Endometrial microvascular endothelial cells (primary cell): ENCODE measurements at regions not wholly inside any gene's neighbourhood (a gene's known extent, or its start where the extent isn't known, plus 50 kb on each side); places are given as distances from the start of the nearest gene placed in this dataset.
"Not testable (repeated sequence)": the region's sequence is repeated elsewhere in the genome, so short reads cannot be mapped to it uniquely, and the experiment has no call there.

Source experiments
- in situ Hi-C: cut with HindIII; loops from 2 replicates; pipeline ENCODE4 v1.10.0; 2017; ENCODE audit warnings: low sequenced_read_pairs, low pct_unique_long_range_greater_than_20kb; ENCODE audit errors: inconsistent ontology term

DNA sequence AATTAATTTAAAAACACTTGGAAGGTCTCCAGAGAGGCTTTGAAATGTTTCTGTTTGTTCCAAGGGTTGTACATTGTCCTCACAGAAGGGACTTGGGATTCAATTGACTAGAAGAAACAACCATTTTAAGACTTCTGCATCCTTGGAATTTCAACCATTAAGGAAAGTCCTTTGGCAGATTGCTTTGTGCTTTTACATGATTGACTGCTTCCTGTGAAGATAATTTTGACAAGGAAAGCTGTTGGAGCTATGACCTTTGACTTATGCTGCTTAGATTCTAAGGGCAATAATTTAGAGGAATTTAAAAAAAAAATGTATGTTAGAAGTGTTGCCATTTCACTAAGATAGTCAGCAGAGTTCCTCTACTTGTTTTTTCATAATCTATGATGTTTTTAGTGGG, 483.9 kb upstream of the TBL1XR1 start:
- in situ Hi-C loops, result no loop called here

DNA sequence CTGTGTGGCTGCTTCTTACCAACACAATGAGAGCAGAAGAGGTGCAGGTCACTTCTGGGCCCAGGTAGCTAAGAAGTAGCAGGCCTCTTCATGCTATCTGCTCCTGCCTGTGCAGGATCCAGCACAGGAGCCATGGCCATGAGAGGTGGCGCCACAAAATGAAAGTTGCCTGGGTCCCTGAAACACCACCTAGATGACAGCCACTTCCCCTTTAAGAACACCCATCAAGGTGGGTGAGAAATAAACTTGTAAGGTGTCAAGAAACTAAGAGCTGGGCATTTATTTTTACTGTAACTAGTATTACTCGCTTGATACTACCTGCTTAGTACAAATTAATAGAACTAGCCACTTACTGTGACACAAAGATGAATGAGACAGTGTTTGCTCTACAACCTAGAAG, 484.6 kb upstream of the TBL1XR1 start:
- in situ Hi-C loops, result no loop called here

DNA sequence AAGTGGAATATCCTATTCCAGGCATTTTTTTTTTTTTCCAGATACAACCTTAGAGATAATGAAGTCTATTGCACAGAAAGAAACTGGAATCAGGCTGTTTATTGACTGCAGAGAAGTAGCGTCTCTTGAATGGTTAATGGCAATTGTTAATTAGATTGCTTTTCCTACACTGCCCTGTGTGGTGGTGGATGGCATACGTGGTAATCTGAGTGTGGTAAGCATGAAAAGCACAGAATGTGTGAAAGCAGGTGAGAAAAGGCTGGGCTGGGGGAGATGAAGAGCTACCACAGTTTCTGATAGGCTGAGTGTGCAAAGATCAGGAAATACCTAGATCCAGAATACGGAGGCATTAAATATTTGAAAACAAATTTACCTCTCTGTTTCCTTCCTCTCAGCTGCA, 486.3 kb upstream of the TBL1XR1 start:
- in situ Hi-C loops, result no loop called here

- in situ Hi-C loops, result no loop called here
Observed at GRCh38 chr3:177686671-177687070, 489.4 kb upstream of the TBL1XR1 start.

GRCh38 chr3:177687291-177687690, 490.0 kb upstream of the TBL1XR1 start:
- in situ Hi-C loops, result no loop called here

- in situ Hi-C loops, result no loop called here
Observed at GRCh38 chr3:177688152-177688551, 490.9 kb upstream of the TBL1XR1 start.

DNA sequence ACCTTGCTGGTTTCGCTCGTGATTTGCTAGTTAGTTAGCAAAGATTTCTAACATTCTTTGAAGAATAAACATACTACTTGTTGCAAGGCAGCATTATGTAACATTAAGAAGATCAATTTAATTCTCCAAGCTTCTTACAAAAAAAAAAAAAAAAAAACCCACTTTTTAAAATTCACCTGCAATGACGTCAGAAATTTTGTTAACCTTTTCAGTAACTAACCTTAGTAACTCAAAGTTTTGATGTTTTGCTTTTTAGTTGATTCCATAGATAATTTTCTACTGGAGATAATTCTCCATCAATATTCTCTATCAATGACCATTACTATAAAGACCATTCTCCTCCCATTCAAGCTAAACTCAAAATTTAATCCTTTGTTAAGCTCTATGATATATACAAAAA, 491.8 kb upstream of the TBL1XR1 start:
- in situ Hi-C loops, result no loop called here

DNA sequence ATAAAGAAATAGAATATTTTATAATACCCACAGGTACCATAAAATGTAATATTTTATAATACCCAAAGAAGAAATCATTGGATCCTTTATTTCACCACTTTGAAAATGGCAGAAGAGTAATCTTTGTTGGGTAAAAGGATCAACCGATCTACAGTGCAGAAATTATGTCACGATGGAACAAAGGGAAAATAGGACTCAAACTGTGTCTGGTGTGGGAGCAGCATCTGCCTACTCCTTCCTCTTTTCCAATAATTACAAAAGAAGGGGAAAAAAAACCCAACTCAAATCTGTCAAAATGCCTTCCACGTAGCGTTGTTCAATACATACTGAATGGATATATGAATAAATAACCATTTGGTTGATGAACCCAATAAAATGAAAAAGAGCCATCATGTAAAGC, 492.6 kb upstream of the TBL1XR1 start:
- in situ Hi-C loops, result no loop called here

DNA sequence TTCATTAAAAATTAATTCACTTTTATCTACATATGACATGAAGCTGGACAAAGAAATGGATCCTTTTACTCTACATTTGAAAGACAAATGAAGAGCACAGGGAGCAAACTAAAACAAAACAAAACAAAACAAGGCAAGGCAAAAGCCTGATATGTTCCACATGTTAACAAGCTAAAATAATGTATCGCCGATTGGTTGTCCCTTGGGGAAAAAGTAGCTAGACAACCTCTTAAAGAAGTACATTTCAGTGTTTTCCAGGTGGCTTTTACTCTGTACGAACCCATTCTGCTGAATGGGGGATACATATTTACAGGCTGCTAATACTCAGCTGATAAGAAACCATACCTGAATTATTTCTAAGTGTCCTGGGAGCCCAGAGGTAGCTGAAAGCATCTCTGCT, 493.0 kb upstream of the TBL1XR1 start:
- in situ Hi-C loops, result no loop called here

DNA sequence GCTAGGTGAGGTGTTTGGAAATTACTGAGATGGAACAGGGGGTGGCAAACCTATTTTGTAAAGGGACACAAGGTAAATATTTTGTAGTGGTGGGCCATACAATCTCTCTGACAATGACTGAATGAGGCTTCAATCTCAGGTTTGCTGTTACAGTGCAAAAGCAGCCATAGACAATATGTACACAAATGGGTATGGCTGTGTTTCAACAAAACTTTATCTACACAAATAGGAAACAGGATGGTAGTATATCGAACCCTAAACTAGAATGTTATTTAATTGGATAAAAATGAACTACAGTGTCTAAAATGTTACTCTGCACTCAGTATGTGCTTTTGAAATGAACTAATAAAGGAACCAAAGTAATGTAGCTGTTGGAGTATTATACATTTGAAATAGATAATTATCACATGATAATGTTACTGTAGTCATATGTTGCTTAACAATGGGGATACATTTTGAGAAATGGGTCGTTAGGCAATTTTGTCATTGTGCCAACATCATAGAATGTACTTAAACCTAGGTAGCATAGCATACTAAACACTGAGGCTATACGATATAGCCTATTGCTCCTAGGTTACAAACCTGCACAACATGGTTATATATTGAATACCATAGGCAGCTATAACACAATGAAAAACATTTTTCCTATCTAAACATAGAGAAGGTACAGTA, 495.2 kb upstream of the TBL1XR1 start:
- in situ Hi-C loops, result no loop called here

- in situ Hi-C loops, result no loop called here
Observed at GRCh38 chr3:177693616-177694264, 496.5 kb upstream of the TBL1XR1 start.

GRCh38 chr3:177694316-177694715, 497.0 kb upstream of the TBL1XR1 start:
- in situ Hi-C loops, result no loop called here

DNA sequence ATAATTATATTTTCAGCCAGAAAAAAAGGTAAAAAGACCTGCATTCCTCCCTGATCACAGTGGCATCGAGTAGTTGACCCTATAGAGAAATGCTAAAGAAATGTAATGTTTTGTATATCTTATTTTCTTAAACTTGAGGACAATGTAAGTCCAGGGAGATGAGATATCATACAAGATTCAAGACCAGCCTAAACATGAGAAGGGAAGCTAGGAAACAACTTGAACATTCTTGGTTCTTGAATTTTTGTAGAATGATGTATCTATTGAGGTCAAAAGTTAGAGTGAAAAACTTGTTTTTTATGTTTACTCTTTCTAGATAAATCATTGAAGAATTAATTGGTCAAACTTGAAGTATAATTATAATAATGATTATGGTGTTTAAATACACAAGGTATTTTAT, 497.7 kb upstream of the TBL1XR1 start:
- in situ Hi-C loops, result no loop called here

DNA sequence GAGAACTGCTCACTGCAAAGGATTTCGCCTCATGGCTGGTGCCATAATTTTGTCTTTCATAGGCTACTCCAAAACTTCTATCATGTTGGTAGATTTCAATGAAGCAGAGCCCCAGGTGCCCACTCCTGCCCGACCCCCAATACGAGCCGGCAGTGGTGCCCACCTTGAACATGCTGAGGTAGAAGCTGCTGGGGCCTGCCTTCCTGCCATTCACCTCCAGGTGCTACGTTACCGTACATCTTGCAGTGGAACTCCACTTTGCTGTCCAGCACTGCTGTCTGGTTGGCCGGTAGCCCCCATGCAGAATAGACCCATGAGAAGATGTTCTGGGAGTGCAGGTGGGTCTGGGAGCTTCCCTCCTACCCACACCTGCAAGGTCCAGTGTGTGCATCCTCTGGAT, 502.8 kb upstream of the TBL1XR1 start:
- in situ Hi-C loops, result no loop called here

GRCh38 chr3:177703788-177704187, 506.5 kb upstream of the TBL1XR1 start:
- in situ Hi-C loops, result no loop called here

DNA sequence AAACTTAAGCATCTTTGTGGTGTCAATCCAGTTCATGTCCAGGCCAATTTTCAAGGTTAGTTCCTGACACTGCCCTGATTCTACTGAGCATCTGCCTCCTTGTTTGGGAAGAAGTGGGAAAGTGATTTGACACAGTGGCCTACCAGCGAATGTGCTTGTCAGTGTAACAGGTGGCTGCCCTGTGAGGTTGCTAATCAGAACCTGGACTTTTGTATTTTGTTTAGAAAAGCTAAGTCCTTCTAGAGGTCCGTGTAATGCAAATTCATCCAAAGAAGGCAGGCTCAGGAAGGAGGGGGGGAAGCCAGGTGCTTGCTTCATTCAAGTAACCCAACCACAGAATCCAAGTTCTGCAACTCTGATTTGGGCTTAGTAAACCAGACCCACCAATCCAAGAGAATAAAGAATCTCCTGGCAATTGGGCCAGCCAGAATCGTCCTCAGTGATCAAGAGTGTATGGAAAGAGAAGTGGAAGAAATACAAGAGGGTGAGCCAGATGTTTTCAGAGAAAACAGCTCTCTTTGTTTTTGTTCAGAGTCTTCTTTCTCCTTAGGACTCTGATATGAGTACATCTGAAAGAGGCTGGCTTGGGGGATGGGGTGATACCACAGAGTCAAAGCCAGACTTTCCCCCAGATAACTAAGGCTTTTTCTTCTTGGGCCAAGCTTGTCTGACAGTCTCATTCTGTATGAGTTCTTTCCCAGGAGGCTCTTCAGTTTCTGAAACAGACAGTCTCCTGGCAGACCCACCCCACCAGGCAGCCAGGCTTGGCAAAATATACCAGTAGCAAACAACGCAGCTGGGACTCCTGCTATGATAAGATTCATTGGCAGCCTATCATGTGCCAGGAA, 508.9 kb upstream of the TBL1XR1 start:
- in situ Hi-C loops, result no loop called here

DNA sequence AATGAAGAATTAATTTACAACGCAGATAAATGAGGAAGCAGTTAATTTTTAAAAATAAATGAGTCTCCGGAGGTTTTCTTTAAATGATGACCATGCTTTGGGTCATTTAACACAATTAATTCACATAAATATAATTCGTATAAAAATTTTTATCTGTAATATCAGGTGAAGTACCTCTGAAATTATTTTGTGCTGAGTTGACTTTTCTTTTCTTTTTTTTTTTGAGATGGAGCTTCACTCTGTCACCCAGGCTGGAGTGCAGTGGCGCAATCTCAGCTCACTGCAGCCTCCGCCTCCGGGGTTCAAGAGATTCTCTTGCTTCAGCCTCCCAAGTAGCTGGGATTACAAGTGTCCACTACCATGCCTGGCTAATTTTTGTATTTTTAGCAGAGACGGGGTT, 512.2 kb upstream of the TBL1XR1 start:
- in situ Hi-C loops, result not testable (repeated sequence)

DNA sequence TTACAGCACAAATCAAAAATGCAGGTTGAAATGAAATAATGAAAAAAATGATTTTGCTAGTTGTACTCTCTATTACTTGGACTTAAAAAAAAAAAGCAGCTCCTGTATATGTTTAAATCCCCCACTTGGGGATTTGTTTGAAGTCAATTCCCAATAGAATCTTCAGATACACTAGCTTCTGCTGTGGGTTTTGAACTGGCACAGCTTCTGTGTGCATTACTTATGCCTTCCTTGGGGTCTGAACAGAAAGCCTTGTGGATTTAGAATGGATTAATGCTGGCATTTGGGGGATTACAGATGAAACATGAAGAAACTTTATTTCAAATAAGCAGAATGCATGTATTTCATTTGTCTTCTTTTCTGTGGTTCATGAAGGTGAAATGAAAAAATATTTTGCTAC, 513.2 kb upstream of the TBL1XR1 start:
- in situ Hi-C loops, result no loop called here

DNA sequence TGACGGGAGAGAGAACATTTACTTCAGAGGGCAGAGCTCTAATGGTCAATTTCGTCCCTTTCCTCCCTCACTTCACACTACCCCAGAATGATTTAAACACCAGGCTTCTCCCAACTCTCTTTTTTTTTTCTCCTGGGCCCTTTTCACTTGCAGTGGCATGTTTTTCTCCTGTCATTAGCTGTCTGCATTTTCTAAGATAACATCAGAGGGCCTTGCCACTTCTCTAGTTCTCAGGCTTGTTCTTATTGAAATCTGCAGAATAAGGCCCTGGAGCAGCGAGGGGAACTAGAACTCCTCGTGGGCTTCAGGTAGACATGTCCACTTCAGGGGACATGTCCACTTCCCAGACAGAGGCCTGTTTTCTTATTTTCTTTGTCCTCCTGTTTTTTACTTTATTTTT, 514.4 kb upstream of the TBL1XR1 start:
- in situ Hi-C loops, result no loop called here
